ENCODE measurements at regions not wholly inside any gene's neighbourhood (a gene's known extent, or its start where the extent isn't known, plus 50 kb on each side); places are given as distances from the start of the nearest gene placed in this dataset.

DNA sequence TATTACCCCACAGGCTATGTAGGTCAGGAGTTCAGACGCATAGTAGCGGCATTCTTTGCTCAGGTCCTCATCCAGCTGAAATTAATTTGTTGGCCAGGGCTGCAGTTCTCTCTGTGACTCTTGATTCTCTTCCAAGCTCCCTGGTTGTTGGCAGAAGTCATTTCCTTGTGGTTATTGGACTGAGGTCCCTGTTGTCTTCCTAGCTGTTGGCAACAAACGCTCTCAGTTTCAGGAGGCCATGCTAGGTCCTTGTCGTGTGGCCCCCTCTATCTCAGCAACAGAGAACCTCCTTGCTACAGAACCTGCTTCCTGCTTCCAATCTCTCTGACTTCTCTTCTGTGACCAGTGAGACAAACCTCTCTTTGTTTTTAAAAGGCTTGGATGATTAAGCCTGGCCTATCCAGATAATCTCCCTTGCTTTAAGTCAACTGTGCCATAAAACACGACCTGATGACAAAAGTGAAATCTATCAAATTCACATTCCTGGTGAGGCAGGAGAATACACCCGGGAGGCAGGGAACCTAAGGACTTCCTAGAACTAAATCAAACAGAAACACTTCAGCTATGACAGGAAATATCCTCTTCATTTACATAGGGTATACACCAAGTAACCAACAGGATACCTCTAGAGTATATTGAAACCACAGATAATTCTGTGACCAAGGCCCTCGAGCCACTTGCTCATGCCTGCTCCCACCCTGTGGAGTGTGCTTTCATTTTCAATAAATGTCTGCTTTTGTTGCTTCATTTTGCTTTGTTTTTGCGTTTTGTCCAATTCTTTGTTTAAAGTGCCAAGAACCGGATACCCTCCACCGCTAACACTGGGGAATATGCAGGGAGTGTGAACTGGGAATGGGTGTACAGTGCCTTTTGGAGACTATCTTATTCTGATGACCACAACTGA is 196.0 kb downstream of the BTBD3 start:
- TF ChIP-seq CTCF (IDR thresholded peaks at IDR 0.05; ENCODE audit: low read length) (no peak), EZH2 (IDR thresholded peaks at IDR 0.05; ENCODE audit: borderline replicate concordance, low read length) (no peak)
